Right cardiac atrium (tissue), 5 donors: ENCODE measurements at regions not wholly inside any gene's neighbourhood (a gene's known extent, or its start where the extent isn't known, plus 50 kb on each side); places are given as distances from the start of the nearest gene placed in this dataset.

ENCODE experiments used
- ATAC-seq, 2 donors: fragments of 200-7000 bp; cut with Tn5 transposase; one replicate each; pipeline versions ENCODE4 v1.8.0 to v1.9.1; 2020; ENCODE audit warnings: moderate library complexity in 2 of 2, mild to moderate bottlenecking in 1 of 2
- DNase-seq, 3 donors: peaks; one replicate each; pipeline ENCODE4 v3.0.0-alpha.2; 2020
- H3K27ac ChIP-seq: one replicate; pipeline ENCODE4 v1.5.1; 2013; ENCODE audit warnings: mild to moderate bottlenecking, low read length, control low read depth, moderate library complexity
- H3K27me3 ChIP-seq: one replicate; pipeline ENCODE4 v1.6.1; 2013; ENCODE audit not compliant: control insufficient read depth, insufficient read depth
- H3K4me1 ChIP-seq: one replicate; pipeline ENCODE4 v1.6.1; 2013; ENCODE audit warnings: low read length; ENCODE audit not compliant: control insufficient read depth, insufficient read depth
- H3K4me3 ChIP-seq: one replicate; pipeline ENCODE4 v1.5.1; 2013; ENCODE audit warnings: low read length, control low read depth
- H3K9me3 ChIP-seq: one replicate; pipeline ENCODE4 v1.6.1; 2013; ENCODE audit warnings: low read length; ENCODE audit not compliant: control insufficient read depth
- WGBS: extraction: QIAGEN DNeasy Blood & Tissue Kit; methylation state at CpG from one replicate; pipeline ENCODE4 v1.1.7; 2013; 5-methylcytosine and 5-hydroxymethylcytosine counted together
- intact Hi-C, 4 donors: fragments of 100-400 bp; cut with DNase I; formaldehyde crosslinking; loops; one replicate each; pipeline versions ENCODE4 v1.11.0 to v1.14.0; 2022 to 2023
- donor health status: healthy with polysubstance abuse.
- donor health status: DM: no; HTN: yes; CAD: no.
- donor health status: DM: no; HTN: no; CAD: no.
- donor health status: DM: no; HTN: yes; CAD: no; lungs with severe emphysema.
- donor health status: DM: yes; HTN: yes; CAD: no.

- no peak for DNase-seq
- intact Hi-C loops, result no loop called here
- Histone ChIP-seq H3K4me3 (no peak overlapping the region), H3K27me3 (no peaks in the 10 kb centered on the region), H3K9me3 (no peaks in the 10 kb centered on the region), H3K27ac (no peak overlapping the region), H3K4me1 (peaks cover 3% of the 10 kb centered on the region)
- peak in 1 of 2 donors; percentile 64 for ATAC-seq
- 40% methylated on average over 3 of the region's 3 CpGs for WGBS
Measured at GRCh38 chr7:35333265-35333664, 79.4 kb upstream of the TBX20 start.

- peaks cover 3% of the 10 kb centered on the region for H3K4me1 ChIP-seq
- no peaks in the 10 kb centered on the region for H3K27me3 ChIP-seq
- peak overlapping the region; percentile 68 for H3K27ac ChIP-seq
- intact Hi-C loops, result no loop called here
- H3K4me3 ChIP-seq, result no peak overlapping the region
- peak; percentile 44 to 85 (median 83) for DNase-seq
- no peaks in the 10 kb centered on the region for H3K9me3 ChIP-seq
- 34% methylated on average over 20 of the region's 20 CpGs for WGBS
- ATAC-seq, result peak; percentile 76 to 82
Measured at GRCh38 chr7:35331730-35332678, 78.1 kb upstream of the TBX20 start.

- Histone ChIP-seq H3K4me3 (no peak overlapping the region), H3K9me3 (no peaks in the 10 kb centered on the region), H3K27me3 (no peaks in the 10 kb centered on the region), H3K4me1 (no peaks in the 10 kb centered on the region), H3K27ac (no peak overlapping the region)
- ATAC-seq (no peak), DNase-seq (no peak)
- intact Hi-C loops, result no loop called here
- WGBS, result 76% methylated on average over 1 of the region's 1 CpG
Measured at GRCh38 chr7:35329026-35329425, 75.1 kb upstream of the TBX20 start.

- Histone ChIP-seq H3K27ac (no peak overlapping the region), H3K4me3 (no peak overlapping the region), H3K27me3 (no peaks in the 10 kb centered on the region), H3K4me1 (no peaks in the 10 kb centered on the region), H3K9me3 (no peaks in the 10 kb centered on the region)
- ATAC-seq, result no peak
- no peak for DNase-seq
- intact Hi-C loops, result no loop called here
- 84% methylated on average over 4 of the region's 4 CpGs for WGBS
Measured at GRCh38 chr7:35319606-35320005, 65.7 kb upstream of the TBX20 start.

- H3K4me1 ChIP-seq, result no peaks in the 10 kb centered on the region
- H3K27ac ChIP-seq, result no peak overlapping the region
- WGBS, result 96% methylated on average over 1 of the region's 1 CpG
- no peaks in the 10 kb centered on the region for H3K9me3 ChIP-seq
- no peaks in the 10 kb centered on the region for H3K27me3 ChIP-seq
- DNase-seq, result no peak
- intact Hi-C loops, result no loop called here
- H3K4me3 ChIP-seq, result no peak overlapping the region
- no peak for ATAC-seq
Measured at GRCh38 chr7:35316549-35316948, 62.6 kb upstream of the TBX20 start.

GRCh38 chr7:35315517-35315916, 61.6 kb upstream of the TBX20 start:
- DNase-seq (no peak), ATAC-seq (no peak)
- H3K27ac ChIP-seq, result no peak overlapping the region
- intact Hi-C loops, result no loop called here
- H3K27me3 ChIP-seq, result no peaks in the 10 kb centered on the region
- WGBS, result 98% methylated on average over 2 of the region's 2 CpGs
- H3K9me3 ChIP-seq, result no peaks in the 10 kb centered on the region
- no peaks in the 10 kb centered on the region for H3K4me1 ChIP-seq
- no peak overlapping the region for H3K4me3 ChIP-seq

GRCh38 chr7:35314354-35314753, 60.5 kb upstream of the TBX20 start:
- Histone ChIP-seq H3K9me3 (no peaks in the 10 kb centered on the region), H3K4me3 (no peak overlapping the region), H3K27me3 (no peaks in the 10 kb centered on the region), H3K27ac (no peak overlapping the region), H3K4me1 (no peaks in the 10 kb centered on the region)
- 78% methylated on average over 2 of the region's 2 CpGs for WGBS
- intact Hi-C loops, result no loop called here
- no peak for ATAC-seq
- DNase-seq, result no peak

- WGBS, result 20% methylated on average over 1 of the region's 1 CpG
- intact Hi-C loops, result no loop called here
- no peak for DNase-seq
- Histone ChIP-seq H3K4me1 (no peaks in the 10 kb centered on the region), H3K9me3 (no peaks in the 10 kb centered on the region), H3K27me3 (no peaks in the 10 kb centered on the region), H3K4me3 (no peak overlapping the region), H3K27ac (no peak overlapping the region)
- peak; percentile 69 to 75 for ATAC-seq
Measured at GRCh38 chr7:35313575-35313974, 59.7 kb upstream of the TBX20 start.
